ENCODE measurements at regions not wholly inside any gene's neighbourhood (a gene's known extent, or its start where the extent isn't known, plus 50 kb on each side); places are given as distances from the start of the nearest gene placed in this dataset.

GRCh38 chr17:53525590-53525989 is 297.1 kb upstream of the KIF2B start:
- TF ChIP-seq, protein P1, sequence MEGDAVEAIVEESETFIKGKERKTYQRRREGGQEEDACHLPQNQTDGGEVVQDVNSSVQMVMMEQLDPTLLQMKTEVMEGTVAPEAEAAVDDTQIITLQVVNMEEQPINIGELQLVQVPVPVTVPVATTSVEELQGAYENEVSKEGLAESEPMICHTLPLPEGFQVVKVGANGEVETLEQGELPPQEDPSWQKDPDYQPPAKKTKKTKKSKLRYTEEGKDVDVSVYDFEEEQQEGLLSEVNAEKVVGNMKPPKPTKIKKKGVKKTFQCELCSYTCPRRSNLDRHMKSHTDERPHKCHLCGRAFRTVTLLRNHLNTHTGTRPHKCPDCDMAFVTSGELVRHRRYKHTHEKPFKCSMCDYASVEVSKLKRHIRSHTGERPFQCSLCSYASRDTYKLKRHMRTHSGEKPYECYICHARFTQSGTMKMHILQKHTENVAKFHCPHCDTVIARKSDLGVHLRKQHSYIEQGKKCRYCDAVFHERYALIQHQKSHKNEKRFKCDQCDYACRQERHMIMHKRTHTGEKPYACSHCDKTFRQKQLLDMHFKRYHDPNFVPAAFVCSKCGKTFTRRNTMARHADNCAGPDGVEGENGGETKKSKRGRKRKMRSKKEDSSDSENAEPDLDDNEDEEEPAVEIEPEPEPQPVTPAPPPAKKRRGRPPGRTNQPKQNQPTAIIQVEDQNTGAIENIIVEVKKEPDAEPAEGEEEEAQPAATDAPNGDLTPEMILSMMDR (IDR thresholded peaks at IDR 0.05) = no peak

DNA sequence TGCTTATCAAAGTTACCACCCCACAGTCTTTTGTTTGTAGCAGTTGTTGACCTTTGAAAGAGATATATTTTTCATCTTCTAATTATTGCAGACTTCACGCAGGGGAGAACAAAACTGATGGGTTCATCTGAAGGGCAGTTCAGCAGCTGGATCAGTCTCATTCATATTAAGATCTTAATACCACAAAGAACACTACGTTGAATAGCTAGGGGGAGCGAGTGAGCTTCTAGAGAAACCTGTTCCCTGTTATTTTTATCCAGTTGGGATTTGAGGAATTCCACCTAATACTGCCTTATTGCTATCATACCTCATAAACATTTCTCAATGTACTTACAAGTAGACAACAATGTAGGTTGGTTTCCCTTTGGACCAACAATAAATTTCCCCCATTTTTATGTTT is 306.1 kb upstream of the KIF2B start:
- Histone ChIP-seq H3K4me3 (no peak overlapping the region), H3K27ac (no peak overlapping the region)
- DNase-seq (ENCODE audit: low spot score) = no peak
- TF ChIP-seq, protein P1 (IDR thresholded peaks at IDR 0.05) = no peak

More at GRCh38 chr17:53525590-53525989, 297.1 kb upstream of the KIF2B start:
- Histone ChIP-seq H3K27ac (no peak overlapping the region), H3K4me3 (no peak overlapping the region)
- no peak for DNase-seq (ENCODE audit: low spot score)

- Histone ChIP-seq H3K4me3 (no peak overlapping the region), H3K27ac (no peak overlapping the region)
- no peak for DNase-seq (ENCODE audit: low spot score)
- TF ChIP-seq, protein P1 (IDR thresholded peaks at IDR 0.05) = no peak
These were observed 323.4 kb upstream of the KIF2B start for GRCh38 chr17:53499277-53499676.

- no peak for DNase-seq (ENCODE audit: low spot score)
- Histone ChIP-seq H3K27ac (no peak overlapping the region), H3K4me3 (no peak overlapping the region)
- TF ChIP-seq, protein P1 (IDR thresholded peaks at IDR 0.05) = no peak
These were observed 326.4 kb upstream of the KIF2B start for GRCh38 chr17:53496356-53496755.

GRCh38 chr17:53492532-53492931 is 330.2 kb upstream of the KIF2B start:
- TF ChIP-seq, protein P1 (IDR thresholded peaks at IDR 0.05) = no peak
- DNase-seq (ENCODE audit: low spot score) = no peak
- Histone ChIP-seq H3K27ac (no peak overlapping the region), H3K4me3 (no peak overlapping the region)

- Histone ChIP-seq H3K27ac (no peak overlapping the region), H3K4me3 (no peak overlapping the region)
- DNase-seq (ENCODE audit: low spot score) = no peak
- TF ChIP-seq, protein P1 (IDR thresholded peaks at IDR 0.05) = no peak
These were observed 332.2 kb upstream of the KIF2B start for GRCh38 chr17:53490447-53490968.

GRCh38 chr17:53483704-53484103 is 339.0 kb upstream of the KIF2B start:
- H3K27ac ChIP-seq = no peak overlapping the region
- TF ChIP-seq, protein P1 (IDR thresholded peaks at IDR 0.05) = no peak
- H3K4me3 ChIP-seq = no peak overlapping the region
- DNase-seq (ENCODE audit: low spot score) = no peak
